Keratinocyte (primary cell): ENCODE measurements at regions not wholly inside any gene's neighbourhood (a gene's known extent, or its start where the extent isn't known, plus 50 kb on each side); places are given as distances from the start of the nearest gene placed in this dataset.

ENCODE experiments used
- DNase-seq: peaks from one replicate; pipeline ENCODE4 v3.0.0-alpha.2; 2011; ENCODE audit warnings: low read depth, missing footprints, low spot score
- FAIRE-seq: peaks from 2 replicates; lab custom pipeline; 2011; peaks lifted over from hg19 to GRCh38; lab: Jason Lieb, UNC
- H2AFZ ChIP-seq: 2 replicates; pipeline ENCODE4 v1.6.0; 2012; ENCODE audit warnings: low read length, control low read depth, inconsistent platforms; ENCODE audit not compliant: control insufficient read depth
- H3K27ac ChIP-seq: 2 replicates; pipeline ENCODE4 v1.5.1; 2011; ENCODE audit warnings: low read length; ENCODE audit not compliant: control insufficient read depth, insufficient read depth
- H3K27me3 ChIP-seq: 3 replicates; pipeline ENCODE4 v1.6.0; 2011; ENCODE audit warnings: low read length; ENCODE audit not compliant: control insufficient read depth, insufficient read depth; ENCODE audit errors: extremely low read depth
- H3K36me3 ChIP-seq, 2 experiments: 2 replicates in 1 of 2; 3 replicates in 1 of 2; pipeline ENCODE4 v1.5.1; 2011; ENCODE audit warnings: low read length in 2 of 2, mild to moderate bottlenecking in 1 of 2; ENCODE audit not compliant: control insufficient read depth in 2 of 2, insufficient read depth in 2 of 2; ENCODE audit errors: extremely low read depth in 1 of 2
- H3K4me1 ChIP-seq: 3 replicates; pipeline ENCODE4 v1.5.1; 2011; ENCODE audit warnings: low read length; ENCODE audit not compliant: control insufficient read depth, insufficient read depth; ENCODE audit errors: extremely low read depth
- H3K4me2 ChIP-seq: 3 replicates; pipeline ENCODE4 v1.6.0; 2011; ENCODE audit warnings: low read depth, low read length; ENCODE audit not compliant: control insufficient read depth, insufficient read depth; ENCODE audit errors: extremely low read depth
- H3K4me3 ChIP-seq, 3 experiments: fragments of 200-600 bp in 1 of 3; sonication (generic) in 1 of 3; 2 replicates in 2 of 3; 3 replicates in 1 of 3; pipeline ENCODE4 v1.5.1; 2011 to 2016; ENCODE audit warnings: low read length in 3 of 3, mild to moderate bottlenecking in 3 of 3, control low read depth in 2 of 3, inconsistent platforms in 1 of 3, low read depth in 1 of 3, mixed read lengths in 1 of 3, mixed run types in 1 of 3, moderate library complexity in 1 of 3; ENCODE audit not compliant: control insufficient read depth in 2 of 3, insufficient read depth in 2 of 3; ENCODE audit errors: extremely low read depth in 1 of 3
- H3K79me2 ChIP-seq: 2 replicates; pipeline ENCODE4 v1.6.0; 2012; ENCODE audit warnings: low read length; ENCODE audit not compliant: control insufficient read depth, insufficient read depth
- H3K9ac ChIP-seq: 3 replicates; pipeline ENCODE4 v1.6.0; 2011; ENCODE audit warnings: low read length; ENCODE audit not compliant: control insufficient read depth, insufficient read depth; ENCODE audit errors: extremely low read depth
- H3K9me1 ChIP-seq: 3 replicates; pipeline ENCODE4 v1.6.0; 2011; ENCODE audit warnings: low read length; ENCODE audit not compliant: control insufficient read depth, insufficient read depth; ENCODE audit errors: extremely low read depth
- H3K9me3 ChIP-seq: 2 replicates; pipeline ENCODE4 v1.5.1; 2012; ENCODE audit warnings: low read depth, low read length; ENCODE audit not compliant: control insufficient read depth
- H4K20me1 ChIP-seq: 3 replicates; pipeline ENCODE4 v1.6.0; 2011; ENCODE audit warnings: low read length; ENCODE audit not compliant: control insufficient read depth, insufficient read depth; ENCODE audit errors: extremely low read depth
- EZH2 ChIP-seq: IDR thresholded peaks from one replicate; pipeline ENCODE4 v1.6.1; 2012; ENCODE audit warnings: inconsistent platforms, mild to moderate bottlenecking, low read length, moderate library complexity
- dilution Hi-C: fragments of 300-500 bp; cut with MboI; formaldehyde crosslinking; loops from one replicate; pipeline ENCODE4 v1.7.0; 2020; ENCODE audit warnings: low sequenced_read_pairs; ENCODE audit not compliant: extremely low pct_ligation_motif_present
- TF ChIP-seq, protein P1 (sequence below), 3 experiments: IDR thresholded peaks in 1 of 3; conservative IDR thresholded peaks in 1 of 3; optimal IDR thresholded peaks in 1 of 3; 2 replicates in 2 of 3; 3 replicates in 1 of 3; pipeline versions ENCODE3 to v1.5.1; 2011; ENCODE audit warnings: low read length in 3 of 3, mild to moderate bottlenecking in 3 of 3, moderate library complexity in 2 of 3, control low read depth in 1 of 3, inconsistent platforms in 1 of 3; ENCODE audit not compliant: insufficient read depth in 2 of 3; ENCODE audit errors: extremely low read depth in 1 of 3

DNA sequence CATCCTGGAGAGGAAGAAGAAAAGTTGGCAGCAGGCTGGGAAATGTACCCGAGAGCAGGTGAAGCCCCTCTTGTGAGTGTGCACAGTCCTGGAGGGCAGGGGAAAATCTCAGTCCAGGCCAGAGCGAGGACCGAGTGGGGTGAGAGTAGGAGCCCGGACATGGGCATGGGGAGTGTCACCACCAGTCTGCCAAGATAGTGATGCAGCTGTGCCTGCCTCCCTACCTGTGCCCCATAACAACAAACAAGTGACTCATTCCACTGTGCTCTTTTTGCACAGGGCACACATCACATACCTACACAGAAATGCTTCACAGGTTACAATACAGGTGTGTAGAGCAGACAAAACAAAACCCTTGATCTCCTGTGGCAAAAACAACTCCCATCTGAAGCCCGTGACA, 205.9 kb upstream of the PELI2 start:
- Histone ChIP-seq H3K4me3 (no peak overlapping the region), H3K79me2 (no peaks in the 10 kb centered on the region), H3K4me1 (no peaks in the 10 kb centered on the region), H3K9ac (no peak overlapping the region), H3K27me3 (peaks cover 2% of the 10 kb centered on the region), H3K27ac (no peak overlapping the region), H2AFZ (no peak overlapping the region), H4K20me1 (no peaks in the 10 kb centered on the region), H3K4me2 (no peak overlapping the region), H3K9me3 (no peaks in the 10 kb centered on the region), H3K9me1 (no peaks in the 10 kb centered on the region), H3K36me3 (no peaks in the 10 kb centered on the region)
- FAIRE-seq, result no peak
- no peak for DNase-seq
- TF ChIP-seq, protein P1, sequence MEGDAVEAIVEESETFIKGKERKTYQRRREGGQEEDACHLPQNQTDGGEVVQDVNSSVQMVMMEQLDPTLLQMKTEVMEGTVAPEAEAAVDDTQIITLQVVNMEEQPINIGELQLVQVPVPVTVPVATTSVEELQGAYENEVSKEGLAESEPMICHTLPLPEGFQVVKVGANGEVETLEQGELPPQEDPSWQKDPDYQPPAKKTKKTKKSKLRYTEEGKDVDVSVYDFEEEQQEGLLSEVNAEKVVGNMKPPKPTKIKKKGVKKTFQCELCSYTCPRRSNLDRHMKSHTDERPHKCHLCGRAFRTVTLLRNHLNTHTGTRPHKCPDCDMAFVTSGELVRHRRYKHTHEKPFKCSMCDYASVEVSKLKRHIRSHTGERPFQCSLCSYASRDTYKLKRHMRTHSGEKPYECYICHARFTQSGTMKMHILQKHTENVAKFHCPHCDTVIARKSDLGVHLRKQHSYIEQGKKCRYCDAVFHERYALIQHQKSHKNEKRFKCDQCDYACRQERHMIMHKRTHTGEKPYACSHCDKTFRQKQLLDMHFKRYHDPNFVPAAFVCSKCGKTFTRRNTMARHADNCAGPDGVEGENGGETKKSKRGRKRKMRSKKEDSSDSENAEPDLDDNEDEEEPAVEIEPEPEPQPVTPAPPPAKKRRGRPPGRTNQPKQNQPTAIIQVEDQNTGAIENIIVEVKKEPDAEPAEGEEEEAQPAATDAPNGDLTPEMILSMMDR (optimal IDR thresholded peaks at IDR 0.05 in 1 of 3, IDR thresholded peaks at IDR 0.05 in 1 of 3, conservative IDR thresholded peaks at IDR 0.05 in 1 of 3; ENCODE audit: extremely low read depth in 1 of 3, insufficient read depth in 2 of 3, low read length in 3 of 3), result no peak
- TF ChIP-seq EZH2, result no peak
- dilution Hi-C loops, result no loop called here

DNA sequence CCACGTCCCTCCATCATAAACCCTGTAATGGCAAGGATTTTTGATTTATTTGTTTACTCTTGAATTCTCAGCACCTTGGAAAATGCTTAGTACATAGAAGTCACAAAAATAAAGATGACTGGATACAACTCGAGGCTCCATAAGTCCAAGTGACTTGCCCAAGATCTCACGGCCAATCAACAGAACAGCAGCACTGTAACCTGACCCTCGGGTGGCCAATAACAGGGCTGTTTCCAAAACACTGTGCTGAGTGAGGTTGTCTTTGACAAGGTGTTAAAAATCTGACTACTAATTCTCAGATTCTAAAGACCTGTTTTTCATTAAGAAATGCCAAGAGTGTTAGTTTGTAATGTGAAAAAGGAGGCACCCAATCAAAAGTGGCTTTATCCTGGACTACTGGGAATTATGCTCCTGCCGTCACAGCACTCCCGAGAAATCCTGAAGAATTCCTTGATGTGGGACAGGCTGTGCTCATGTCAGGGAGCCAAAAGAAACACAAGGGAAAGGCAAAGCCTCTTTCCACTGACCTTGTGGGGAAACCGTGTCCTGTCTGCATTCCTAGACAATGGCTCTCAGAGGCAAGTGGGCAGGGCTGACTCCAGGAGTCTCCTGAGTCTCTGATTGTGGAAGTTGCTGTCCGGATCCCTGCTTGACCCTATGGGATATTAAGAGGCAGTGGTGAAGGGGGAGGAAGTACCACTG, 204.7 kb upstream of the PELI2 start:
- FAIRE-seq (no peak), DNase-seq (no peak)
- TF ChIP-seq EZH2, result no peak
- TF ChIP-seq, protein P1 (optimal IDR thresholded peaks at IDR 0.05 in 1 of 3, IDR thresholded peaks at IDR 0.05 in 1 of 3, conservative IDR thresholded peaks at IDR 0.05 in 1 of 3; ENCODE audit: extremely low read depth in 1 of 3, insufficient read depth in 2 of 3, low read length in 3 of 3), result no peak
- Histone ChIP-seq H3K4me1 (no peaks in the 10 kb centered on the region), H4K20me1 (no peaks in the 10 kb centered on the region), H2AFZ (no peak overlapping the region), H3K9me1 (no peaks in the 10 kb centered on the region), H3K4me2 (no peak overlapping the region), H3K36me3 (no peaks in the 10 kb centered on the region), H3K27ac (no peak overlapping the region), H3K9ac (no peak overlapping the region), H3K4me3 (no peak overlapping the region), H3K9me3 (no peaks in the 10 kb centered on the region), H3K79me2 (no peaks in the 10 kb centered on the region), H3K27me3 (peaks cover 2% of the 10 kb centered on the region)
- dilution Hi-C loops, result no loop called here
